ENCODE measurements at regions not wholly inside any gene's neighbourhood (a gene's known extent, or its start where the extent isn't known, plus 50 kb on each side); places are given as distances from the start of the nearest gene placed in this dataset.

GRCh38 chr2:172193331-172194089 is 90.8 kb upstream of the DLX2 start:
- Histone ChIP-seq H3K4me2 (ENCODE audit: low read length) (no peak overlapping the region), H3K4me1 (ENCODE audit: control insufficient read depth in 1 of 2, insufficient read depth in 2 of 2, low read length in 2 of 2) (no peaks in the 10 kb centered on the region), H3K9me2 (ENCODE audit: insufficient read depth) (no peaks in the 10 kb centered on the region), H2AFZ (ENCODE audit: low read depth, low read length, poor library complexity, severe bottlenecking) (no peak overlapping the region), H3K4me3 (replicated peaks in 1 of 2; ENCODE audit: low read depth in 1 of 2, low read length in 2 of 2) (no peak overlapping the region), H3K27ac (ENCODE audit: low read depth, low read length) (no peak overlapping the region), H3K27me3 (ENCODE audit: insufficient read depth, low read length) (no peaks in the 10 kb centered on the region), H3K9me3 (ENCODE audit: control insufficient read depth in 1 of 2, insufficient read depth in 1 of 2, low read depth in 1 of 2, low read length in 2 of 2) (peaks cover 1 to 4% of the 10 kb centered on the region in 2 experiments; a peak in 3 of 4 replicates), H4K20me1 (ENCODE audit: insufficient read depth) (no peaks in the 10 kb centered on the region), H3K79me2 (ENCODE audit: insufficient read depth, low read length) (no peaks in the 10 kb centered on the region), H3K9ac (ENCODE audit: low read length) (no peak overlapping the region), H3K36me3 (ENCODE audit: control insufficient read depth in 1 of 2, insufficient read depth in 2 of 2, low read length in 2 of 2) (no peaks in the 10 kb centered on the region)
- ChIA-PET RAD21 (ENCODE audit: low non-redundant PET in 1 of 2, low total read pairs in 2 of 2, uncharacterized antibody in 2 of 2, unreplicated experiment in 2 of 2) (no interaction called here), CTCF (no interaction called here), POLR2A (no interaction called here)
- TF ChIP-seq ZBTB33 (IDR thresholded peaks at IDR 0.05; ENCODE audit: extremely low read depth, insufficient replicate concordance, low read length) (no peak), RAD21 (IDR thresholded peaks at IDR 0.05; ENCODE audit: low read depth) (no peak), CBX3 (IDR thresholded peaks at IDR 0.05; ENCODE audit: low read depth) (peak; percentile 56; the same call in 1 of the 2 replicates), ELF1 (IDR thresholded peaks at IDR 0.05; ENCODE audit: borderline replicate concordance, low read depth) (no peak), SP1 (IDR thresholded peaks at IDR 0.05; ENCODE audit: low read depth) (no peak), CTCF (IDR thresholded peaks at IDR 0.05 in 2 of 3, conservative IDR thresholded peaks at IDR 0.05 in 1 of 3; ENCODE audit: borderline replicate concordance in 1 of 3, insufficient read depth in 1 of 3, low read depth in 2 of 3, low read length in 2 of 3) (no peak), EZH2 (IDR thresholded peaks at IDR 0.05) (no peak), SIN3A (IDR thresholded peaks at IDR 0.05; ENCODE audit: low read depth) (no peak)
- intact Hi-C loops (cut with micrococcal nuclease) = no loop called here
- ATAC-seq = no peak
- BruUV-seq (replicated peaks) = no TSS peak
- no peak for DNase-seq (ENCODE audit: low read depth, low spot score)

Measured in HCT116 (cell line).